ENCODE measurements at regions not wholly inside any gene's neighbourhood (a gene's known extent, or its start where the extent isn't known, plus 50 kb on each side); places are given as distances from the start of the nearest gene placed in this dataset.

- no peaks in the 10 kb centered on the region for H3K79me2 ChIP-seq (ENCODE audit: low read length)
- no peak overlapping the region for H3K4me2 ChIP-seq (ENCODE audit: low read length)
- H3K9me3 ChIP-seq (ENCODE audit: insufficient read depth, low read length): peaks cover 5% of the 10 kb centered on the region; the same call in 1 of the 2 replicates
- no peak for TF ChIP-seq CTCF (IDR thresholded peaks at IDR 0.05; ENCODE audit: low read depth, low read length)
- TF ChIP-seq EZH2phosphoT487 (IDR thresholded peaks at IDR 0.05; ENCODE audit: low read depth): no peak
- H3K9ac ChIP-seq (ENCODE audit: low read length): no peak overlapping the region
- H3K27me3 ChIP-seq (ENCODE audit: low read depth, low read length): no peaks in the 10 kb centered on the region
- no peaks in the 10 kb centered on the region for H4K20me1 ChIP-seq (ENCODE audit: insufficient read depth, low read length)
- no peaks in the 10 kb centered on the region for H3K36me3 ChIP-seq (replicated peaks; ENCODE audit: low read depth, low read length)
- H3K4me1 ChIP-seq (ENCODE audit: low read length): no peaks in the 10 kb centered on the region
- no peak overlapping the region for H3K27ac ChIP-seq (ENCODE audit: low read length)
- no peak overlapping the region for H2AFZ ChIP-seq (ENCODE audit: low read depth, low read length)
- H3K4me3 ChIP-seq (ENCODE audit: low read length): no peak overlapping the region
These were observed 202.2 kb upstream of the CDYL start for GRCh38 chr6:4574007-4574406.

GRCh38 chr6:4571011-4571410, 205.2 kb upstream of the CDYL start:
- Histone ChIP-seq H3K9me3 (ENCODE audit: insufficient read depth, low read length) (peaks cover 5% of the 10 kb centered on the region; the same call in 1 of the 2 replicates), H3K79me2 (ENCODE audit: low read length) (no peaks in the 10 kb centered on the region), H3K4me3 (ENCODE audit: low read length) (no peak overlapping the region), H3K9ac (ENCODE audit: low read length) (no peak overlapping the region), H3K27ac (ENCODE audit: low read length) (no peak overlapping the region), H3K4me1 (ENCODE audit: low read length) (no peaks in the 10 kb centered on the region), H3K36me3 (replicated peaks; ENCODE audit: low read depth, low read length) (no peaks in the 10 kb centered on the region), H4K20me1 (ENCODE audit: insufficient read depth, low read length) (no peaks in the 10 kb centered on the region), H2AFZ (ENCODE audit: low read depth, low read length) (no peak overlapping the region), H3K27me3 (ENCODE audit: low read depth, low read length) (no peaks in the 10 kb centered on the region), H3K4me2 (ENCODE audit: low read length) (no peak overlapping the region)
- TF ChIP-seq CTCF (IDR thresholded peaks at IDR 0.05; ENCODE audit: low read depth, low read length) (no peak), EZH2phosphoT487 (IDR thresholded peaks at IDR 0.05; ENCODE audit: low read depth) (no peak)

- Histone ChIP-seq H3K4me3 (ENCODE audit: low read length) (no peak overlapping the region), H3K27me3 (ENCODE audit: low read depth, low read length) (no peaks in the 10 kb centered on the region), H3K4me2 (ENCODE audit: low read length) (no peak overlapping the region), H4K20me1 (ENCODE audit: insufficient read depth, low read length) (no peaks in the 10 kb centered on the region), H3K9me3 (ENCODE audit: insufficient read depth, low read length) (peaks cover 5% of the 10 kb centered on the region; the same call in 1 of the 2 replicates), H3K9ac (ENCODE audit: low read length) (no peak overlapping the region), H3K4me1 (ENCODE audit: low read length) (no peaks in the 10 kb centered on the region), H3K27ac (ENCODE audit: low read length) (no peak overlapping the region), H2AFZ (ENCODE audit: low read depth, low read length) (no peak overlapping the region), H3K36me3 (replicated peaks; ENCODE audit: low read depth, low read length) (no peaks in the 10 kb centered on the region), H3K79me2 (ENCODE audit: low read length) (no peaks in the 10 kb centered on the region)
- TF ChIP-seq CTCF (IDR thresholded peaks at IDR 0.05; ENCODE audit: low read depth, low read length) (no peak), EZH2phosphoT487 (IDR thresholded peaks at IDR 0.05; ENCODE audit: low read depth) (no peak)
These were observed 208.1 kb upstream of the CDYL start for GRCh38 chr6:4568138-4568537.

- TF ChIP-seq CTCF (IDR thresholded peaks at IDR 0.05; ENCODE audit: low read depth, low read length): no peak
- H3K4me2 ChIP-seq (ENCODE audit: low read length): no peak overlapping the region
- no peaks in the 10 kb centered on the region for H3K27me3 ChIP-seq (ENCODE audit: low read depth, low read length)
These were observed 209.1 kb upstream of the CDYL start for GRCh38 chr6:4567141-4567540.

More at GRCh38 chr6:4567141-4567540, 209.1 kb upstream of the CDYL start:
- Histone ChIP-seq H3K9me3 (ENCODE audit: insufficient read depth, low read length) (peaks cover 5% of the 10 kb centered on the region; the same call in 1 of the 2 replicates), H3K4me3 (ENCODE audit: low read length) (no peak overlapping the region), H4K20me1 (ENCODE audit: insufficient read depth, low read length) (no peaks in the 10 kb centered on the region), H3K36me3 (replicated peaks; ENCODE audit: low read depth, low read length) (no peaks in the 10 kb centered on the region), H3K79me2 (ENCODE audit: low read length) (no peaks in the 10 kb centered on the region), H2AFZ (ENCODE audit: low read depth, low read length) (no peak overlapping the region), H3K4me1 (ENCODE audit: low read length) (no peaks in the 10 kb centered on the region), H3K27ac (ENCODE audit: low read length) (no peak overlapping the region), H3K9ac (ENCODE audit: low read length) (no peak overlapping the region)
